ENCODE measurements at regions not wholly inside any gene's neighbourhood (a gene's known extent, or its start where the extent isn't known, plus 50 kb on each side); places are given as distances from the start of the nearest gene placed in this dataset.

DNA sequence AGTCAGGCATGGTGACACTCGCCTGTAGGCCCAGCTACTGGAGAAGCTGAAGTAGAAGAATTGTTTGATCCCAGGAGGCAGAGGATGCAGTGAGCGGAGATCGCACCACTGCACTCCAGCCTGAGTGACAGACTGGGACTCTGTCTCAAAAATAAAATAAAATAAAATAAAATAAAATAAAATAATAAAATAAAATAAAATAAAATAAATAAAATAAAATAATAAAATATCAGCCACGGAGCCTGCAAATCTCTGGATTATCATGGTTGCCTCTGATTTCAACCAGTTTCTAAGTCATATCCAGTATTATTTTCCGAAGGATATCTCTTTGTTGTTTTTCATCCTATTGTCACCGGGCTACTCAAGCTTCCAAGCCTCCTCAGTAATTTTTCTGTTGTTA lies 51.7 kb upstream of the FZD8 start:
- no peak overlapping the region for H3K4me3 Mint-ChIP-seq (ENCODE audit: unreplicated experiment)
- no peak overlapping the region for H3K27ac Mint-ChIP-seq (ENCODE audit: unreplicated experiment)
- no peaks in the 10 kb centered on the region for H3K9me3 Mint-ChIP-seq (ENCODE audit: low read depth)
- peaks cover 14% of the 10 kb centered on the region for H3K4me1 Mint-ChIP-seq (ENCODE audit: low read depth)
- no peaks in the 10 kb centered on the region for H3K36me3 Mint-ChIP-seq (ENCODE audit: low read depth)
- no peak for DNase-seq (ENCODE audit: low spot score)
- TF ChIP-seq, protein P1, sequence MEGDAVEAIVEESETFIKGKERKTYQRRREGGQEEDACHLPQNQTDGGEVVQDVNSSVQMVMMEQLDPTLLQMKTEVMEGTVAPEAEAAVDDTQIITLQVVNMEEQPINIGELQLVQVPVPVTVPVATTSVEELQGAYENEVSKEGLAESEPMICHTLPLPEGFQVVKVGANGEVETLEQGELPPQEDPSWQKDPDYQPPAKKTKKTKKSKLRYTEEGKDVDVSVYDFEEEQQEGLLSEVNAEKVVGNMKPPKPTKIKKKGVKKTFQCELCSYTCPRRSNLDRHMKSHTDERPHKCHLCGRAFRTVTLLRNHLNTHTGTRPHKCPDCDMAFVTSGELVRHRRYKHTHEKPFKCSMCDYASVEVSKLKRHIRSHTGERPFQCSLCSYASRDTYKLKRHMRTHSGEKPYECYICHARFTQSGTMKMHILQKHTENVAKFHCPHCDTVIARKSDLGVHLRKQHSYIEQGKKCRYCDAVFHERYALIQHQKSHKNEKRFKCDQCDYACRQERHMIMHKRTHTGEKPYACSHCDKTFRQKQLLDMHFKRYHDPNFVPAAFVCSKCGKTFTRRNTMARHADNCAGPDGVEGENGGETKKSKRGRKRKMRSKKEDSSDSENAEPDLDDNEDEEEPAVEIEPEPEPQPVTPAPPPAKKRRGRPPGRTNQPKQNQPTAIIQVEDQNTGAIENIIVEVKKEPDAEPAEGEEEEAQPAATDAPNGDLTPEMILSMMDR (IDR thresholded peaks at IDR 0.05): no peak
- H3K27me3 Mint-ChIP-seq (ENCODE audit: low read depth): peaks cover 7% of the 10 kb centered on the region

All from chondrocyte (in vitro differentiated cells).